ENCODE measurements at regions not wholly inside any gene's neighbourhood (a gene's known extent, or its start where the extent isn't known, plus 50 kb on each side); places are given as distances from the start of the nearest gene placed in this dataset.

DNA sequence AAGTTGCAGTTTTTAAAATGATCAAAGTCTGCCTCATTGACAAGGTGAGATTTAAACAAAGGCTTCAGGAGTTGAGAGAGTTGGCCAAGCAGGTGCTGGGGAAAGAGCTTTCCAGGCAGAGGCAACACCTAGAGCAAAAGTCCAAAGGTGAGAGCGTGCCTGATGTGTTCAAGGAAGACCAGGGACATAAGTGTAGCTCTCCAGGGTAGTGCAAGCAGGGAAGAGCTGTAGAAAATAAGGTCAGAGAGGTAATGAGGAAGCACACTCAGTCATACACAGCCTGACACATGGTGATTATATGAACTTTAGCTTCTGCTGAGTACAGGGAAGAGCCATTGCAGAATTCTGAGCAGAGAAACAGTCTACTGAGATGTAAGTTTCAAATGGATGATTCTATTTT lies 265.0 kb upstream of the NWD2 start:
- TF ChIP-seq, protein P1, sequence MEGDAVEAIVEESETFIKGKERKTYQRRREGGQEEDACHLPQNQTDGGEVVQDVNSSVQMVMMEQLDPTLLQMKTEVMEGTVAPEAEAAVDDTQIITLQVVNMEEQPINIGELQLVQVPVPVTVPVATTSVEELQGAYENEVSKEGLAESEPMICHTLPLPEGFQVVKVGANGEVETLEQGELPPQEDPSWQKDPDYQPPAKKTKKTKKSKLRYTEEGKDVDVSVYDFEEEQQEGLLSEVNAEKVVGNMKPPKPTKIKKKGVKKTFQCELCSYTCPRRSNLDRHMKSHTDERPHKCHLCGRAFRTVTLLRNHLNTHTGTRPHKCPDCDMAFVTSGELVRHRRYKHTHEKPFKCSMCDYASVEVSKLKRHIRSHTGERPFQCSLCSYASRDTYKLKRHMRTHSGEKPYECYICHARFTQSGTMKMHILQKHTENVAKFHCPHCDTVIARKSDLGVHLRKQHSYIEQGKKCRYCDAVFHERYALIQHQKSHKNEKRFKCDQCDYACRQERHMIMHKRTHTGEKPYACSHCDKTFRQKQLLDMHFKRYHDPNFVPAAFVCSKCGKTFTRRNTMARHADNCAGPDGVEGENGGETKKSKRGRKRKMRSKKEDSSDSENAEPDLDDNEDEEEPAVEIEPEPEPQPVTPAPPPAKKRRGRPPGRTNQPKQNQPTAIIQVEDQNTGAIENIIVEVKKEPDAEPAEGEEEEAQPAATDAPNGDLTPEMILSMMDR (IDR thresholded peaks at IDR 0.05): no peak
- no peak for TF ChIP-seq POLR2A (IDR thresholded peaks at IDR 0.05)
